NCI-H2029 (cell line): ENCODE measurements at regions not wholly inside any gene's neighbourhood (a gene's known extent, or its start where the extent isn't known, plus 50 kb on each side); places are given as distances from the start of the nearest gene placed in this dataset.
"Not testable (repeated sequence)": the region's sequence is repeated elsewhere in the genome, so short reads cannot be mapped to it uniquely, and the experiment has no call there.

Experiments used
- DNase-seq: peaks from one replicate; lab custom pipeline; 2025; lab: John Stamatoyannopoulos, UW

DNA sequence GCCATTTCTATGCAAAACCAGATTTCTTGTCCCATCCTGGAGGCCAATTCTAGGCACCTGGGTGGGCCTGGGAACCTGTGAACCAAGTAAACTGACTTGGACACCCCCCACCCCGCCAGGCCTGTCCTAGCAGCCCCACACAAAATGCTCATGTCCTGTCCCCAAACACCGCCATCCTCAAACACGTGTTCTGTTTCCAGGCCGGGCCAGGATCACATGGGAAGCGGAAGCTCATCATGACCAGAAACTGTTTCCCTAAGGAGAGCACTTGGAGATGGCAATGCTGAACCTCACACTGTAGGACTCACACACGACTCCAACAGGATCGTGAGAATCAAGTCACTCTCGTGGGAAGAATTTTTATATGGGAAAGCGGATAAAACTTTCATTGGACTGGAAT, 78.7 kb upstream of the DRD5 start:
- DNase-seq: not testable (repeated sequence)

DNA sequence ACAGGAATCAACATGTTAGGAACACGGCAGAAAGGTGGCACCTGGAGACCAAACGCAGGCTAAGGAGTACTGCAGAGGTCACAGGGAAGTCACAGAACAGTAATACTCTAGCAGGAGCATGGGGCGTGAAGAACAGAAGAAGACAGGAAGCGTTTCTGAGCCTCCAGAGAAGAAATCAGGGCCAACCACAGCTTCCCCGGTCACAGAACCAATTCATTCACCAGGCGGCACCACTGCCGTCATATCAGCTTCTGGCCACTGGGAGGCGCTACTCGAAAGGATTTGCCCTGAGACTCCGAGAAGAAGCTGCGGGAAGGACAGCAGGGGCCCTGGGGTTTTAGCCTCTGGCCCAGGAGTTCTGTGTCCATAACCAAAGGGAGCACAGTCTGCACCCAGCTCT, 78.0 kb upstream of the DRD5 start:
- DNase-seq: peak; percentile 53

DNA sequence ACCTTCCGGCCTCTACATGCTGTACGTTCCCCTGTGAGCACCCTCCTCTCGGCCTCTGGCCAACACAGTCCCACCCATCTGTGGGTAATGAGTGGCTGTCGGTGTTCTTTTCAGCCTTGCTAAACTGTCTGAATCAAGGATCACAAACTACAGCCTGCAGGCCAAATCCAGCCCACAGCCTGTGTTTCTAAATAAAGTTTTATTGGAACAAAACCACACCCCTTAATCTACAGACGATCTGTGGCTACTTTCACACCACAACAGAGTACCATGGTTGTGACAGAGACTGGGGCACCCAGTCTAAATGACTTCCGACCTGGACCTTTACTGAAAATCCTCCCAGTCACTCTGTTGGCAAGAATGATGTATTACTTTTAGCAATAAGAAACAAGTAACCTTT, 77.3 kb upstream of the DRD5 start:
- DNase-seq: not testable (repeated sequence)

DNA sequence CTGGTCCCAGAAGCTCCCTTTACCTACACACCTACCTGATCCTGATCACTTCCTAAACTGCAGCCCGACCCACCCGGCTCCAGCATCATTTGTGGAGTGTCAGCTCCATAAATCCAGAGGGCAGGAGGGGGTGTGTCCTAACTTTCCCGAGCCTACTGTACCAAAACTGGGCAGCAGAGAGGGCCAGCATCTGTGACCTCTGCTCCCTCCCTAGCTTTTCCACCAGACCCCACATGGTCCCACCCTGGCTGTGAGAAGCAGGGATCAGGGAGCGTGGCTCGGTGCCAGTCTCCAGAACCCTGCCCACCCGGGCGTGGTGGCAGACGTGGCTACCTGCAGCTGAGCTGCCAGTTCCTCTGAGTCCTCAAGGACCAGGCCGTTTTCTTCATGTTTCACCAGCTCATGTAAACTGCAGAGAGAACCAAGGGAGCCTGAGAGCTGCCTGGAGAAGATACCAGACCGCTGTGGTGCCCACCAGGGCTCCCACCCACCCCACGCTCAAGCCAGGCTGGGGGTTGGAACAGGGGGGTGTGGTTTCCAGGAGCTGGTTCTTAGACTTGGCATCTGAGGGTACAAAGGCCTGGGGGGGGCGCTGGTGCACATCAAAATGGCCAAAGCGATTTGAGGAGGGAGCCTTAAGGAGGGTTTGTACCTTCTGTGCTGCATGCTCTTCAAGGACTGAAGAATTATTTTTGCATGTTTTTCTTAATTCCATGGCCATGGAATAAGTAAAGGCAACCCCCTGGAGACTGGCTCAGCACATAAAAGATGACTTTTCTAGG, 76.7 kb upstream of the DRD5 start:
- no peak for DNase-seq

DNA sequence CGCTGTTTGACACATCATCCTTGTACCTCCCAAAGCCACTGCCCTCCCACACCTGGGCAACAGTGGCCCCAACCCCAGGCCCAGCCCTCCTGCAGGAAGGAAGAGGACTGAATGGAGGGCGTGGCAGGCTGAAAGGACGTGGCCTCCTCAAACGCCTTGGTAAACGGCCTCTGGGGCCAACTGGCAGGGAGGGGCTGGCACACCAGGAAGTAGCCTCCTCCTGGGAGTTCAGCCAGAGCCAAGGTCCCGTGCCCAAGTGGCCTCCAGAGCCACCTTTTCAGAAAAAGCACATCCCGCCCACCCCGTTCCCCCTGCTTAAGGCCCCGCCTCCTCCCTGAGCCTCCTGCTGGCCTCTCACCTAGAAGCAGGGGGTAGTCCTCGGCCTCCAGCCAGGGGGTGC, 74.2 kb upstream of the DRD5 start:
- DNase-seq: peak; percentile 93

DNA sequence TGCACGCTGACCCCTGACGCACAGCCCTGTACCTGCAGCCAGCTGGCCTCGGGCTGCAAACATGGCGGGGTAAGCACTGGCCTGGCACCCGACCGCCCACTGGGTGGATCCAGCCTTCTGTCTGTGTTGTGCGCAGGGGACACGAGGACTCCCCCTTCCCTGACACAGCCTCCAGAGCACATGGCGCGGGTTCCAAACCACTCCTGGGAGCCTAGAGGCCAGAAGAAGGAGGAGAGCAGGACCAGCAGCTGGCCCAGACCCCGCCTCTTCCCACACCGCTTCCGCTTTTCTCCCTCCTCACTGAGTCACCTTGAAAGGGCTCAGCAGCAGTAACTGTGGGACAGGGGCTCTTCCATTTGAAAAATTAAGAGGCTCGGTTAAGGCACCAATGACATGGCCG, 73.5 kb upstream of the DRD5 start:
- DNase-seq: peak; percentile 70

DNA sequence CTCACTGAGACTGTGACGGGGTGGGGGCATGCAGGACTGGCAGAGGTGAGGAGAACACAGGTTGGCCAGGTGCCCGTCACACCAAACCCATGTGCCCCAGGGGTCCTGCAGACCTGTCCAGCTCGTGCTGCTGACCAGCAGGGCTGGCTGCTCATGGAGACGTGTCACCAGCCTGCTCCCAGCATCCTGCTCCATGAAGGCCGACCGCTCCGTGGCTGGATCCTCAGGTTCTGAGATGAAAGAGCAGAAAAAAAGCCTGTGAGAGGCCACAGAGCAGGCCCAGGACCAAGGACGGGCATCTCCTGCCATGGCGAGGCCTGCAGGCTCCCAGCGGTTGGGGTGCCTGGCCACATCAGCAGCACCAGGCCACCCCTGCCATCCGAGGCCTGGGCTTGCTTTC, 71.7 kb upstream of the DRD5 start:
- no peak for DNase-seq

DNA sequence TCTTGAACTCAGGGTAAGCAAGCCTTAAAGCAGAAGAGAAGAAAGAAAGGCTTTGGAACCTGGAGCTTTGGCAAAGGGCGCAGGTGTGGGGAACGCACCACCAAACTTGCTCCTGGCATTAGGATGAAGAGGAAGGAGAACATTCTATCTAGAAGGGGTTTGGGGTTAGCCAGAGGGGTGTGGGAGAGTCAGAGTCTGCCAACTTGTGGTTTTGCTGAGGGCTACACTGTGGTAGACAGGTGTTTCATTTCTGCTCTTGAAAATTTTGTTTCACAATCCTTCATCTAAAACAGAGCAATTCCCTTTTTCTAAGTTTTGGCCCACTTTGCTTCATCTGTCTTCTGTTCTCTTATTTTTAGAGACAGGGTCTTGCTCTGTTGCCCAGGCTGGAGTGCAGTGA, 66.2 kb upstream of the DRD5 start:
- not testable (repeated sequence) for DNase-seq

DNA sequence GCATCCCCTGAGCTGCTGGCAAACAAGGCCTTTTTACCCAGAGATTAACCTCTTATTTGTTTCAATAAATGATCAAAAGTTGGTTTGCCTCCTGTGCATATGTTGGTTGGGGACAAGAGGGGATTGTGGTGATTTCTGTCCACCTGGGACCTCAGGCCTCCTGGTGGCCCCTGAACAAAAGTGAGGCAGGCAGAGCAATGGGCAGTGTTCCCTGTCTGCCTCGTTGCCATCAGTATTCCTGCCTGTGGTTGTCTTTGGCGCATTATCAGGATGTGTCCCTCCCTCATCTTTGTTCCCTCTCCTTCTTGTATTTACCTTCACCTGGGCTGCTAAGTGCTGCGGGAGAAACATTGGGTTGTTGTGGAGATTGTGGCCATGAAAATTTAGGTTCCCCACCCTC, 65.3 kb upstream of the DRD5 start:
- DNase-seq: no peak

DNA sequence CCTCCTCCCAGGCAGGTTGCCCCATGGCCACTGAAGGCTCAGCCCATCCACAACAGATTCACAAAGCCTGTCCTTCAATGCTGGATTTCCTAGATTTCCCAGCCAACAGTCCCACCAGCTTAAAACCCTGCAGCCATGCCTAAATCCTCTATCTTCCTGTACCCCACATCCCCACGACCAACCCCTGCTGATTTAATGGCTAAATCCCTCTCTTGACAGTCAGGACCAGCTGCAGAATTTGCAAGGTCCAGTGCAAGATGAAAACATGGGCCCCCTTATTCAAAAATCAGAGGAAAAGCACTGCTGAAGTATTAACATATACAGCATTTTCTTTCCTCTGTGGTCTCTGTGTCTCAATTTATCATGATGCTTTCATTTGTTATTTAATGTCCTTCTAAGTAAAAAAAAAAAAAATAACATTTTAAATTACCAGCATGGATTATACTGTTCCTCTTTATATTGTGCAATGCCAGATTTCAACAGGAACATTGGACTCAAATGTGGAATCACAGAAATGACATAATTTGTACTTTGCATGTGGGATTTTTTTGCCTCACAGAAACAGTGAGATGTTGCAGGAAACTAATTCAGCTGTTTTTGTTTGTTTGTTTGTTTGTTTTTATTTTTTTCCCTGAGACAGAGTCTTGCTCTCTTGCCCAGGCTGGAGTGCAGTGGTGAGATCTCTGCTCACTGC, 63.0 kb upstream of the DRD5 start:
- not testable (repeated sequence) for DNase-seq

DNA sequence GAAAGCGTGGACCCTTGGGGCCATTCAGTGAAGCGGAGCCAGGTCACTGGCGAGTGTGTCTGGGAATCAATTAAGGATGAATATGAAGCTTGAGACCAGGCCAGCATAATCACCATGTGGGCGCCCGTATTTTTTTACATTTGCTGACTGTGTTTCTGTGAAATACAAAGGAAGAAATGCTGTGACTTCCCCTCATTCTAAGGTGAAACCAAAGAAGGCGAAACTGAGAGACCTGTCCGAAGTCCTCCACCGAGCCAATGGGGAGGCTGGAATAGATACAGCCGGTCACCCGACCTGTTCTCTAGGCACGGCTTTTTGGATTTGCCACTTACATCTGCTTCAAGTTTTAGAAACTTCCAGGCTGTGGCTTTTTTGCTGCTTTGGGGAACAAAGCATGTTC, 59.3 kb upstream of the DRD5 start:
- DNase-seq: not testable (repeated sequence)
